ENCODE measurements at regions not wholly inside any gene's neighbourhood (a gene's known extent, or its start where the extent isn't known, plus 50 kb on each side); places are given as distances from the start of the nearest gene placed in this dataset.

- no peak for DNase-seq
Observed at GRCh38 chr5:51034222-51034901, 348.9 kb upstream of the ISL1 start.

GRCh38 chr5:51039424-51040329, 343.6 kb upstream of the ISL1 start:
- DNase-seq = no peak

- no peak for DNase-seq
Observed at GRCh38 chr5:51043745-51044144, 339.5 kb upstream of the ISL1 start.

- DNase-seq = no peak
Observed at GRCh38 chr5:51047369-51047768, 335.9 kb upstream of the ISL1 start.

- DNase-seq = no peak
Observed at GRCh38 chr5:51053361-51053760, 329.9 kb upstream of the ISL1 start.

GRCh38 chr5:51060953-51061352, 322.3 kb upstream of the ISL1 start:
- DNase-seq = no peak

- no peak for DNase-seq
Observed at GRCh38 chr5:51072937-51073336, 310.3 kb upstream of the ISL1 start.

- no peak for DNase-seq
Observed at GRCh38 chr5:51082741-51083140, 300.5 kb upstream of the ISL1 start.

GRCh38 chr5:51091816-51092215, 291.4 kb upstream of the ISL1 start:
- peak; percentile 25 for DNase-seq

GRCh38 chr5:51095486-51095885, 287.8 kb upstream of the ISL1 start:
- DNase-seq = no peak

GRCh38 chr5:51096859-51097258, 286.4 kb upstream of the ISL1 start:
- no peak for DNase-seq

- DNase-seq = no peak
Observed at GRCh38 chr5:51099173-51099853, 283.9 kb upstream of the ISL1 start.

- no peak for DNase-seq
Observed at GRCh38 chr5:51104556-51104955, 278.7 kb upstream of the ISL1 start.

GRCh38 chr5:51109786-51110410, 273.4 kb upstream of the ISL1 start:
- DNase-seq = no peak

- DNase-seq = no peak
Observed at GRCh38 chr5:51131266-51131665, 252.0 kb upstream of the ISL1 start.

GRCh38 chr5:51138164-51138563, 245.1 kb upstream of the ISL1 start:
- DNase-seq = no peak

- no peak for DNase-seq
Observed at GRCh38 chr5:51148437-51148836, 234.8 kb upstream of the ISL1 start.

GRCh38 chr5:51156222-51156621, 227.0 kb upstream of the ISL1 start:
- DNase-seq = no peak

GRCh38 chr5:51156838-51157237, 226.4 kb upstream of the ISL1 start:
- no peak for DNase-seq

GRCh38 chr5:51159164-51159563, 224.1 kb upstream of the ISL1 start:
- DNase-seq = no peak

GRCh38 chr5:51159606-51160005, 223.6 kb upstream of the ISL1 start:
- DNase-seq = no peak

GRCh38 chr5:51162245-51162644, 221.0 kb upstream of the ISL1 start:
- no peak for DNase-seq

Measured in muscle of arm (tissue), 1 donor.